ENCODE measurements at regions not wholly inside any gene's neighbourhood (a gene's known extent, or its start where the extent isn't known, plus 50 kb on each side); places are given as distances from the start of the nearest gene placed in this dataset.

GRCh38 chr2:221961561-221961960 lies 337.2 kb downstream of the PAX3 start:
- TF ChIP-seq BCL11A (IDR thresholded peaks at IDR 0.05; ENCODE audit: low read depth in 2 of 2, low read length in 2 of 2) (no peak), RNF2 (IDR thresholded peaks at IDR 0.05; ENCODE audit: borderline replicate concordance, low read depth, low read length, missing control alignments, poor library complexity, severe bottlenecking) (no peak), MAX (IDR thresholded peaks at IDR 0.05) (no peak), JUN (IDR thresholded peaks at IDR 0.05; ENCODE audit: low read depth, low read length) (no peak), POLR2A (IDR thresholded peaks at IDR 0.05; ENCODE audit: control extremely low read depth in 1 of 2, low read depth in 2 of 2, low read length in 2 of 2) (no peak), SP1 (IDR thresholded peaks at IDR 0.05; ENCODE audit: low read depth, low read length) (no peak), POU5F1 (IDR thresholded peaks at IDR 0.05; ENCODE audit: low read depth, low read length) (no peak), TEAD4 (IDR thresholded peaks at IDR 0.05; ENCODE audit: low read depth, low read length) (no peak), CREB1 (IDR thresholded peaks at IDR 0.05) (no peak), POLR2AphosphoS5 (IDR thresholded peaks at IDR 0.05; ENCODE audit: low read depth, low read length) (no peak), CTCF (IDR thresholded peaks at IDR 0.05; ENCODE audit: control extremely low read depth in 1 of 3, insufficient read depth in 1 of 3, low read depth in 1 of 3, low read length in 3 of 3) (no peak)

Data from H1 (cell line).